ENCODE measurements at regions not wholly inside any gene's neighbourhood (a gene's known extent, or its start where the extent isn't known, plus 50 kb on each side); places are given as distances from the start of the nearest gene placed in this dataset.

DNA sequence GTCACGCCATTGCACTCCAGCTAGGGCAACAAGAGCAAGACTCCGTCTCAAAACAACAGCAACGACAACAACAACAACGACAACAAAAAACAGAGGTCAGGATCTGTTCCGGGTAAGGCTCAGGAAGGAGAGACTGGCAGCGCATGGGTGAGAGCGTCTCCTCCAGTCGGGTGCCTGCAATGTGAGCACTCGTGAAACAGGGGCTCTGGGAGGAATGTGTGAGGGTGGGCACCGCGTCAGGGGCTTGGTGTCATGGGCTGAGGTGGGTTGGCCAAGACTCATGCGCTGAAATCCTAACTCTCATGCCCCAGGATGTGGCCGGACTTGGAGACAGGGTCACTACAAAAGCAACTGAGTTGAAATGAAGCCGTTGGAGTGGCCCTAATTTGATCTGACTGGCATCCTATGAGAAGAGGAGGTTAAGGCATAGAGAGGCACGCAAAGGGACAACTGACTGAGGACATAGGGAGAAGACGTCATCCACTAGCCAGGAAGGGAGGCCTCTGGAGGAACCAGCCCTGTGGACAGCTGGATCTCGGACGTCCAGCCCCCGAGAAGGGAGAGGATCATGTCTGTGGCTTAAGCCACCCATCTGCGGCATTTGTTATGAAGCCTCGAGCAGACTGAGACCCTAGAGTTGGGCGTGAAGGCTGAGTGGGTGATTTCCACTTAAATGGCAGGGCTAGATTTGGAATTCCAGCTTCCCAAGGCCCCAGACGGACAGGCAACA lies 241.5 kb upstream of the PITRM1 start:
- no peak for DNase-seq (ENCODE audit: low read depth in 2 of 2)

DNA sequence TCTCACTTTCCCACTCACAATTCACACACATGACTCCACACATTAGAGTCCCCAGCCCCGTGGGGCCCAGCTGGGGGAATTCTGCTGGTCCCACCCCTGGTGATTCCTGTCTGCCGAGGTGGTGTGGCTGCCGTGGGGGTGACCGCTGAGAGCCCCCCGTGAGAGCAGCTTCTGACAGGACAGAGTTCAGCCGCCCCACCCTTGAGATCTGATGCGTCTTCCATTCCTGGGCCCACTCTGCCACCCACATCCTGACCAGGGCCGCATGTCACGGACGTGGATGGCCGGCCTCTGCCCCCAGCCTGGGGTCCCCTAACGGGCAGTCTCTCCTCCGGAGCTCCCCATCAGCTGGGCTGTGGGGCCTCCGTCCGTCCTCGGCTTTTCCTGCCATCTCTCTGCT lies 240.1 kb upstream of the PITRM1 start:
- no peak for DNase-seq (ENCODE audit: low read depth in 2 of 2)

DNA sequence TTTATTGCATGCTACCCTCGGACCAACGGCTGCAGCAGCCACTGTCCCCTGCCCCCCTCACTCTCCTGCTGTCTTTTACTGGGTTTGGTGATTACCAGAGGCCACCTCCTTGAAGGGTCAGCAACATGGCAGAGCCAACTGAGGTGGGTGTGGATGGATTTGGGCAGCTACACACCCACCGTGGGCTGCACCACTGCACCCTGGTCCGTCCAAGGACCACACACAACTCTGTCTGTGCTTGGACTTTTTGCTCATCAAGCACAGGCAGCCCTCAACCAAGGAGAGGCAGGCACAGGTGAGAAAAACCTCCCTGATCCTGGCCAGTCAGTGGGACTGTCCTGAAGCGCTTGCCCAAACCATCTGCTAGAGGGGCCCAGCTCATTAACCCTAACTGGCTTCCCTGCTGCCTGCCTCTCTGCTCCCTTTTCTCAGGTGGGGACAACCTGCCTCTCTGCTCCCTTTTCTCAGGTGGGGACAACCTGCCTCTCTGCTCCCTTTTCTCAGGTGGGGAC lies 239.5 kb upstream of the PITRM1 start:
- no peak for DNase-seq (ENCODE audit: low read depth in 2 of 2)

DNA sequence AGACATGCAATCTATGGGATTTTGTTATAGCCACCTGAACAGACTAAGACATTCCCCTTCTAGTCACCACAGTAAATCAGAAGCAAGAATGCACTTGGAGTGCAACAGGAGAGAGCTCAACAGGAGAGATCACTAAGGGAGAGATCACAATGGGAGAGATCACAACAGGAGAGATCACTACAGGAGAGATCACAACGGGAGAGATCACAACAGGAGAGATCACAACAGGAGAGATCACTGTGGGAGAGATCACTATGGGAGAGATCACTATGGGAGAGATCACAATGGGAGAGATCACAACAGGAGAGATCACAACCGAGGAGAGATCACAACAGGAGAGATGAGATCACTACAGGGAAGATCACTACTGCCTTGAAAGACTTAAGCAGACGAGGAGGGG lies 238.5 kb upstream of the PITRM1 start:
- DNase-seq (ENCODE audit: low read depth in 2 of 2) = no peak

DNA sequence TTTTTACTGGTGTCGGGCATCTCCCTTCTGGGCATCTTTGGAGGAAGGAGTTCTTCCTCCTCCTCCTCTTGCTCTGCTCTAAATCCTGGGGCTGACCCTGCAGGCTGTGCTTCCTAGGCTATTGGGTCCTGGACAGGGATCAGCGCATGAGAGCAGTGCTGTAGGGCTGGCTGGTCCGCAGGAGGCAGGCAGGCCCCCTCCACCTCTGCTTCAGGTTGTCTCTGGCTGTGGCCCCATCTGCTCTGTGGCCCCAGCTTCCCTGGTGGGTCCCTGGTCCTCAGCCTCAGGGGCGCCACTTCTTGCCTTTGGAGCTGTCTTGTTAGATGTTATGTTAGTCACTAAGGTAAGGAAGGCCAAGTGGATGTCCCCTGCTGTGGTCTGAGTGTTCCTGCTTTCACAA lies 237.3 kb upstream of the PITRM1 start:
- no peak for DNase-seq (ENCODE audit: low read depth in 2 of 2)

DNA sequence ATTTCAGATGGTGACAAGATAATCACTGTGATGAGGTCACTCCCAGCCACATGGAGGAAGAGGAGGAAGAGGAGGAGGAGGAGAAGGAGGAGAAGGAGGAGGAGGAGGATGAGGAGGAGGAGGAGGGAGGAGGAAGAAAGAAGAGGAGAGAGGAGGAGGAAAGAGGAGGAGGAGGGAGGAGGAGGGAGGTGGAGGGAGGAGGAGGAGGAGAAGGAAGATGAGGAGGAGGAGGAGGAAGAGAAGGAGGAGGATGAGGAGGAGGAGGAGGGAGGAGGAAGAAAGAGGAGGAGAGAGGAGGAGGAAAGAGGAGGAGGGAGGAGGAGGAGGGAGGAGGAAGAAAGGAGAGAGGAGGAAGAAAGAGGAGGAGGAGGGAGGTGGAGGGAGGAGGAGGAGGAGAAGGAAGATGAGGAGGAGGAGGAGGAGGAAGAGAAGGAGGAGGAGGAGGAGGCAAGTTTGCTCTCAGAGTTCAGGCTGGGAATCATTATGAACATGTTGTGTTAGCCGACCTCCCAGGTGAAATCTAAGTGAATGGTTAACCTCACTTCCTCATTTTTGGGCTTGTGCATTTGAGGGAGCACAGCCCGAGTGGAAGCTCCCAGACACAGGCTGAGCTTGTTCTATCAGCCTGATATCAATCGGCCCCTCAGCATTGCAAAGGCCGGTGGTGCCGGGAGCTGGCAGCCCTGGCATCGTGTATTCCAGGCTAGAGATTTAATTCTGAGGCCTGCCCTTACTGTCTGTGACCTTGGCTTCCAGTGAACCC lies 236.2 kb upstream of the PITRM1 start:
- no peak for DNase-seq (ENCODE audit: low read depth in 2 of 2)

DNA sequence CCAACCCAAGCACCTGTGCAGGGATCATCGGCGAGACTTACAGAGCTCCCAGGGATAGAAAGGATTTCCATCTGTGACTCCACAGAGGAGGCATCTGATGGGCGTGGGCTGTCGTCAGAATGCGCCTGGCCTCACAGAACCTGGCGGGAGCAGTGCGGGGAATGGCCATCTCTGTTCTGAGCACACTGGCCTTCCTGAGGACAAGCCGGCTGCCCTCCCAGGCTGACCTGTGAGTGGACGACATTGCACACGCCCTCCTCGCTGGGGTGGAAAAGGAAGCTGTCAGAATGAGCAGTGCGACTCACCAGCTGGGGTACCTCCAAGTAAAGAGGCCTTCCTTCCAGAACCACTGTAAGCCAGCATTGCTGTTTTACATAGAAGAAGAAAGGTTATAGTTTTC lies 234.6 kb upstream of the PITRM1 start:
- DNase-seq (ENCODE audit: low read depth in 2 of 2) = no peak

DNA sequence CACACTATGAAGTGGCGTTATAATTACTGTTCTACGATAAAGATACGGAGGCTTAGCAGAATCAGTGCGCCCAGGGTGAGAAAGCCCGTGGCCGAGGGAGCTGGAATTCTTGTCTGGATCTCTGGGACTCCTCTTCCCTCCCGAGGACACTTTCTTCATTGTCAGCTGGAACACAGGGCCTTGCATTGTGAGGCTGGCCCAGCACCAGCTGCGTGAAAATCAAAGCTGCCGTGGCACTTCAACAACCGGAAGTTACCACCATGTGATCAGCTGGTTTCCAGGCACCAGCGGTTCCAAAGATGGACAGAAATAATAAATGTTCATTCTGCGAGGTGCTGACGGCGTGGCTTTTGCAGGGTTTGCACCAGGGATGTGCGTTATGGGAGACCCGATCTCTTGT lies 234.0 kb upstream of the PITRM1 start:
- DNase-seq (ENCODE audit: low read depth in 2 of 2) = no peak

DNA sequence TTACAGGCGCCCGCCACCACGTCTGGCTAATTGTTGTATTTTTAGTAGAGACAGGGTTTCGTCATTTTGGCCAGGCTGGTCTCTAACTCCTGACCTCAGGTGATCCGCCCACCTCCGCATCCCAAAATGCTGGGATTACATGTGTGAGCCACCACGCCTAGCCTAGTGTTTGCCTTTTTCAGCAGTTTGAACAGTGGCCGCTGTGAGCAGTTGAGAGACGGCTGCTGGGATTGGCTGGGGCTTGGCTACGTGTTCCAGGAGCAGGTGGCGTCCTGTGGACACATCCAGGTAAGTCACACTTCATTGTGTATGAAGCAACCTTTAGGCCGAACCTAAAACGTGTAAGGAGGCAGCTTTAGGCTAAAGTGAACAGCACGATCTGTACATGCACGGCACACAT lies 231.8 kb upstream of the PITRM1 start:
- DNase-seq (ENCODE audit: low read depth in 2 of 2) = no peak

DNA sequence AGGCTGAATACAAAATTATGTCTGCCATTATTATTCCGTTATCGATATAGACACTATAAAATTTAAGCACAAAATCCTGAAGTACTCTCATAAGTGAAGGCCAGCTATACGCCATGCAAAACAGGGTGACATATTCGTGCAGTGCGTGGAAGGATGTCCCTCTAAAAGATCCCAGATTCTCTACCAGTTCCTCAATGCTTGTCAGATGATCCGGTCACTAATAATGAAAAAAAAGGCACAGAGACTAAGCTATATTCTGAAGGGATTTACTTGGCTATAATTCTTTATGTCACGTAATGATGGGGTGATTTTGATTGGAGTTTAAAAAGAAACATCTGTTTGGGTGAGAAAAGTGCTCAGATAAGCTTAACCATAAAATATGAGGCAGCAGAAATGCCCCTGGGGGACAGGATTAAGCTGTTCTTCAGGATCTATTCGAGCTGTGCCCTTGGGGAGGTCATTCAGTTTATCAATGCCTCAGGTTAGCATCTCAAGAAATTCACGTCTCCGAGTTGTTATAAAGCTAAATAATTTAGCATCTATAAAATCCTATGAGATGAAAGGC lies 229.7 kb upstream of the PITRM1 start:
- DNase-seq (ENCODE audit: low read depth in 2 of 2) = no peak

DNA sequence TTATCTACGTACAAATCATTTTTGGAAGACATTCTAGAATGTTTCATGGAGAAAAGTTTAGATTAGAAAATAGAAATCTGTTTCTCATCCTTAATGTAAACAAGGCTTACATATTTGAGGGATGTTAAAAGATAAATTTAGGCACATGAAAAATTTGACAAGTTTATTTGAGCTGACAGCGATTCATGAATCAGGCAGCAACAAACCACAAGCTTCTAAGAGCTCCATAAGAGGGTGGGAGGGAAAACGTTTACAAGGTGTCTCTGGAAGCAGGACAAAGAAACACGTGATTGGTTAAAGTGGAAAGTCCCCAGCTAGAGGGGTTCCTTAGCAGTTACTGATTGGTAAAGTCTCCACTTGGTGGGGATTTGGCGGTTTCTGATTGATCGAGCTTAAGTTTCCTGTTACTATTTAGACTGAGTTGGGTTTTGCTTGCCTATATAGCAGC lies 228.9 kb upstream of the PITRM1 start:
- DNase-seq (ENCODE audit: low read depth in 2 of 2) = no peak

DNA sequence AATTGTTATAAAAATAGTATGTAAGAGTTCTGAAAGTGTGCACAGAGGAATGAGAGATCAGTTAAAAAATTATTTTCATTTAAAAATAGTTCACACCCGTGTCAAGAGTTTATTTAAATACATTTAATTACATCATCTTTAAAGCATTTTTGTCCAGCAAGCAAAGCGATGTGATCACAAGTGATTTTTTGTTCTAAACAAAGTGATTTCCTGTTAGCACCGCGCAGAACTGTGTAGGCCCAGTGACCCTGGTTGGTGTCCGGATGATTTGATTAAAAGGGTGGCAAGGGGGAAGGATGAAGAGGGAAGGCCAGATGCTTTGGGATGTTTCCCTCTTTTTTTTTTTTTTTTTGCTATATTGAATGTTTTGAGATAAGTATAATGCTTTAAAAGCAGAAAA lies 227.8 kb upstream of the PITRM1 start:
- DNase-seq (ENCODE audit: low read depth in 2 of 2) = no peak

DNA sequence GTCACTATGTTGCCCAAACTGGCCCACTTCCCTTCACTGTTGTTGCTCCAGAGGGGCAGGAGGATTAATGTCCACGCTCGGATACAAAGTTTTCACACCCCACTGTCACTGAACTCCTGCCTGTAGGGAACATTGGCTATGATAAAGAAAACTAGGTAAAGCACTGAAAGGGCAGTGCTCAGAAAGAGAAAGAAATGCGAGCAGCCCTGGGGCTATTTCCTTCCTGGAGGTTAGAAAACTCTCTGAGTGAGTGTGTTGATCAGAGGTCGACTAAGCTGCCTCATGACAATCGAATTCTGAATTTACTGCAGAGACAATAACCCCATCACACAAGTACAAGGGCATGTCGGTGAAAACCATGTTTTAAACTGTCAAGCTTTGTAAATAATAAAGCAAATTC lies 227.2 kb upstream of the PITRM1 start:
- DNase-seq (ENCODE audit: low read depth in 2 of 2) = no peak

DNA sequence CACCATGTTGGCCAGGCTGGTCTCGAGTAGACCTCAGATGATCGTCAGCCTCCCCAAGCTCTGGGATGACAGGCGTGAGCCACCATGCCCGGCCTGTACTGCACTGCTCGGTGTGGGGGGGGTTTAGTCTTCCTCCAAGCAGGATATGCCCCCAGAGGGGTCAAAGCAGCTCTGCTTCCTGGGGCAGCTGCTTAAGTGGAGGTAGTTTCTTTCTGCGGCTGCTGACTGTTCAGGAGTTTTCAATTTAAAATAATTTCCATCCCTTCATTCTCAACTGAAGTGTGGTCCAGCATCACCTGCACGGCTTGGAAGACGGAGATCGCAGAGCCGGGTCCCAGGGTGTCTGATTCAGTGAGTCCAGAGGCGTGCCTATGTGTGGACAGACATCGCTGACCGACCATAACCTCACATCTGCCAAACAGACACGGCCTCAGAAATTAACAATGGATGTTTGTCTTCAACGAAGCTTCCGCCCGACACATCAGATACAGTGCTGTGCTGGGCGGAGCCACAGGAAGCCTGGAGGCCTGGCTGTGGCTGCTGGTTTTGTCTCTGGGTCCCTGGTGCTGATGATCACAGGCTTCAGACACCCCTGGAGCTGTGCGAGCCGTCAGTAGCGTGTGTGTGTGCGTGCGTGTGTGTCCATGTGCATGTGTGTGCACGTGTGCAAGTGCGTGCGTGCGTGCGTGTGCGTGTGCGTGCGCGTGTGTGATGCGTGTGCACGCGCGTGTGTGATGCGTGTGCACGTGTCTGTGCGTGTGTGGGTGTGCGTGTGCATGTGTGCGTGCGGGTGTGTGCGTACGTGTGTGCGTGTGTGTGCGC lies 226.5 kb upstream of the PITRM1 start:
- DNase-seq (ENCODE audit: low read depth in 2 of 2) = no peak

DNA sequence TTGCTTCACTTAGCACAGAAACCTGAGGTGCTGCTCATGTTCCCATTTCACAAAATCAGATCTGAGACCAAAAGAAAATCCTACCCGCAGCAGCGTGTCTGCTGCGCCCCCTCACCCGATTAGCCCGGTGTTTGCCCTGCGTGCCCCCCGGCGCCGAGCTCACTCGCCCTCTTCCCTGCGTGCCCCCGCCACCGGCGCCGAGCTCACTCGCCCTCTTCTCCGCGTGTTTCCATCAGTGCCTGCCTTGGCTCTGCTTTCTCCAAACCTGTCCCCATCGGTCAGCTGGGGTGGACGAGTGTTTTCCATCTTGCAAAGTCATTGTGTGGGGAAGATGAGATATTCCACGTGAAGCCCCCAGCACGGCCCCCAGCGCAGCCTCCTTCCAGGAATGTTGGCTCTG lies 225.3 kb upstream of the PITRM1 start:
- DNase-seq (ENCODE audit: low read depth in 2 of 2) = no peak

DNA sequence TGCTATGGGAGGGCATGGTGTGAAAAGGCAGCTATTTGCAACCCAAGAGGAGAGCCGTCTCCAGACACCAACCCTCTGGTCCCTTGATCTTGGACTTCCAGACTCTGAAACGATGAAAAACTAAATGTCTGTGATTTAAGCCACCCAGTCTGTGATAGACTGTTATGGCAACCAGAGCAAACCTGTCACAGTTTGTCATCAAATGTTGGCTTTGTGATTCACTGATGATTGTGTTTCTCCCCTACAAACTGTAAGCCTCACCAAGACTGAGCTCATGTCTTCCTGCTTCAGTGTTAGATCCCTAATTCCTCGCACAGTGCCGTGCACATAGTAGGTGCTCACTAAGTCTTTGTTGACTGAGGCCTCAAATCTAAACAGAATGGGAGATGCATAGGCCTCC lies 224.6 kb upstream of the PITRM1 start:
- DNase-seq (ENCODE audit: low read depth in 2 of 2) = no peak

DNA sequence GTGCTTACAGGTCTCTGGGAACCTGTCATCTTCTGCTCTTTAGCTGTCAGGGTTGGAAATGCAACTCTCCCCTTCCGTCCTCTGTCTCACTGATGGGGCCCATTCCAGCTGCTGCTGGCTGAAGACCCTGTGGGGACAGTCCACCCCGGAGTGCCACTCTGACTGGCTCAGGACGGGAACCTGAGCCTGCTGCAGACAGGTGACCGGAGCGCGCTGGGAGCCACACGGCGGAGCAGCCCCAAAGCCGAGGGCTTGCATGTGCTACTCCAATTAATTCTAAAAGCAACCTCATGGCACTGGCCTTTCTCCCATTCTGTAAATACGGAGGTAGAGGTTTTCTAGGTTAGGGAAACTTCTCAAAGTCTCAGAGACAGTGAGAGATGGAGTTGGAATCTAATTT lies 223.5 kb upstream of the PITRM1 start:
- DNase-seq (ENCODE audit: low read depth in 2 of 2) = no peak

DNA sequence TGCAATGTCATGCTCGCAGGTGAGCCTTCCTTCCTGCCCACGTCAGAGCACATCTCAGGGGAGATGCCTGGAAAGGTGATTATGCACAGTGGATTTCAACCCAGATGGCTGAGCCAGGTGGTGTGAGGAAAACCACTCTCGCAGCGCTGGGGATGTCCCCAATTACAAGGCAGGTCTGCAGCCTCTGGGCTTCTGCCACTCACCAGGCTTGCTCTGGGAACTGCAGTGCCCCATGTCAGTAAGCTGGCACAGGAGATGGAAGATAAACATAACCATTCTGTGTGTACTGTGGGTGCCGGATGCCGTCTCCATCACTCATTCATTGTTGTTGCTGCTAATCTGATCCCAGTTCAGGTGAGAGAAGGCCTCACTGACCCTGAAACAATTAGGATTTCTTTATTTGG lies 222.9 kb upstream of the PITRM1 start:
- DNase-seq (ENCODE audit: low read depth in 2 of 2) = no peak

DNA sequence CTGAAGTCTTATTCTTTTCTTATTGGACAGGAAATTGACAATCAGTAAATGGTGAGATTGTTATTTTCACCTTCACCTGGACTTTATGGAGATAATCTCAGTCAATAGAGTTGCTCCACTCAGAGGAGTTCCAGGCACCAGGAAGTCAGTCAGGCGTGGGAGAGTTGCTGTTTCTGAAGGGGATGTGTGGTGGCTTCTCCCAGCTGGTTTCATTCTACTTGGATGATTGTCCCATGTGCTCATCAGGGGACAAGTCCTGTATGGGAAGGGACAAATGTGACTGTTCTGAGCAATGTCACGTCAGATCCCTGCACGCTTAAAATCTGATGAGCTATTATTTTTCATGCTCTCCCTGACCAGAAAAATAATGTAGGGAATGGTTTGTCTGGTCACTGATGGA lies 222.5 kb upstream of the PITRM1 start:
- DNase-seq (ENCODE audit: low read depth in 2 of 2) = no peak

DNA sequence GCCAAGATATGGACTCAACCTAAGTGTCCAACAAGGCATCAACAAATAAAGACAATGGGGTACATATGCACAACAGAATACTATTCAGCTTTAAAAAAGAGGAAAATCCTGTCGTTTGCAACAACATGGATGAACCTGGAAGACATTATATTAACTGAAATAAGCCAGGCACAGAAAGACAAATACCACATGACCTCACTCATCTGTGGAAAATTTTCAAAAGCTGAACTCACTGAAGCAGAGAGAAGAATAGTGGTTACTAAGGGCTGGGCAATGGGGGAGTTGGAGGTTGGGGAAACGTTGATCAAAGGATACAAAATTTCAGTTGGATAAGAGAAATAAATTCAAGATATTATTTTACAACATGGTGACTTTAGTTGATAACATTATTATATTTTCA lies 221.4 kb upstream of the PITRM1 start:
- no peak for DNase-seq (ENCODE audit: low read depth in 2 of 2)

DNA sequence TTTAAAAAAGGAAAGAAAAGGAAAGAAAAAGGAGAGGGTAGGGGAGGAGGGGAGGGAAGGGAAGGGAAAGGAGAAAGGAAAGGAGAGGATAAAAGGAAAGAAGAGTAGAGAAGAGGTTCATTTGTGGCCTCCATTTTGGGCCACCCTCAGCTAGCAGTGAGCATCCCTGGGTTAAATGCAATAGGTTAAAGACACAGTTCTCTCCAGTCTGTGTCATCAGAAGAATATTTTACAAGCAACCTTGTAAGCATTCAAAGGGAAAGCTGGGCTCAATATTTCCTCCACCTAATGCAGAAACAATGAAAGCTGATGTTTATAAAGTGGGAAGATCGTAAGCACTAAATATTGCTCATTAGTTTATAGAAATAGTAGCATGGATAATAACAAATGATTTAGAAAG lies 219.1 kb upstream of the PITRM1 start:
- no peak for DNase-seq (ENCODE audit: low read depth in 2 of 2)

DNA sequence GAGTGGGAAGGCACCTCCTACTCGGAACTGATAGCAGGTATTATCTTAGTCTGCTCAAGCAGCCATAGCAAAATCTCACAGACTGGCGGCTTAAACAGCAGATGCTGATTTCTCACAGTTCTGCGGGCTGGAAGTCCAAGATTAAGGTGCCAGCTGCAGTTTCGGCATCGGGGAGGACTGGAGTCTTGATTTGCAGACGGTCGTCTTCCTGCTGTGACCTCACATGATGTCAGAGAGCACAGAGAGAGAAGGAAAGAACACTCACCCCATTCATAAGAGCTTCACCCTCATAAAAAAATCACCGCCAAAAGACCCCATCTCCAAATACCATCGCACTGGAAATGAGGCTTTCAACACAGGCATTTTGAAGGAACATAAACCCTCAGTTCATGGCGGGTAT lies 216.5 kb upstream of the PITRM1 start:
- DNase-seq (ENCODE audit: low read depth in 2 of 2) = no peak
